ENCODE measurements at regions not wholly inside any gene's neighbourhood (a gene's known extent, or its start where the extent isn't known, plus 50 kb on each side); places are given as distances from the start of the nearest gene placed in this dataset.

DNA sequence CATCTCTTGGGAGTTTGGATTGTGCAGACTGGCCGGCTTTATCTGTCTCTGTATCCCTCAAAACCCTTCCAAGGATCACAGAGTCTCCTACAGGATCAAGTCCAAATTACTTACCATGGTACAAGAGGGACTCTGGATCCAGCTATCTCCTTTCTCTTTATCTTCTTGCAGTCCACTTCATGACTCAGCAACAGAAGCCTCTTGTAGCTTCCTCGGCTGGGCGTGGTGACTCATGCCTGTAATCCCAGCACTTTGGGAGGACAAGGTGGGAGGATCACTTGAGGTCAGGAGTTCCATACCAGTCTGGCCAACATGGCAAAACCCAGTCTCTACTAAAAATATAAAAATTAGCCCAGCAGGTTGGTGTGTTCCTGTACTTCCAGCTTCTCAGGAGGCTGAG lies 189.7 kb downstream of the BCAT1 start:
- no peak overlapping the region for H3K4me3 ChIP-seq (ENCODE audit: low read depth, low read length)
- DNase-seq (ENCODE audit: low read depth) = peak; percentile 38
- TF ChIP-seq, protein P1, sequence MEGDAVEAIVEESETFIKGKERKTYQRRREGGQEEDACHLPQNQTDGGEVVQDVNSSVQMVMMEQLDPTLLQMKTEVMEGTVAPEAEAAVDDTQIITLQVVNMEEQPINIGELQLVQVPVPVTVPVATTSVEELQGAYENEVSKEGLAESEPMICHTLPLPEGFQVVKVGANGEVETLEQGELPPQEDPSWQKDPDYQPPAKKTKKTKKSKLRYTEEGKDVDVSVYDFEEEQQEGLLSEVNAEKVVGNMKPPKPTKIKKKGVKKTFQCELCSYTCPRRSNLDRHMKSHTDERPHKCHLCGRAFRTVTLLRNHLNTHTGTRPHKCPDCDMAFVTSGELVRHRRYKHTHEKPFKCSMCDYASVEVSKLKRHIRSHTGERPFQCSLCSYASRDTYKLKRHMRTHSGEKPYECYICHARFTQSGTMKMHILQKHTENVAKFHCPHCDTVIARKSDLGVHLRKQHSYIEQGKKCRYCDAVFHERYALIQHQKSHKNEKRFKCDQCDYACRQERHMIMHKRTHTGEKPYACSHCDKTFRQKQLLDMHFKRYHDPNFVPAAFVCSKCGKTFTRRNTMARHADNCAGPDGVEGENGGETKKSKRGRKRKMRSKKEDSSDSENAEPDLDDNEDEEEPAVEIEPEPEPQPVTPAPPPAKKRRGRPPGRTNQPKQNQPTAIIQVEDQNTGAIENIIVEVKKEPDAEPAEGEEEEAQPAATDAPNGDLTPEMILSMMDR (IDR thresholded peaks at IDR 0.05; ENCODE audit: insufficient read depth, low read length) = no peak

DNA sequence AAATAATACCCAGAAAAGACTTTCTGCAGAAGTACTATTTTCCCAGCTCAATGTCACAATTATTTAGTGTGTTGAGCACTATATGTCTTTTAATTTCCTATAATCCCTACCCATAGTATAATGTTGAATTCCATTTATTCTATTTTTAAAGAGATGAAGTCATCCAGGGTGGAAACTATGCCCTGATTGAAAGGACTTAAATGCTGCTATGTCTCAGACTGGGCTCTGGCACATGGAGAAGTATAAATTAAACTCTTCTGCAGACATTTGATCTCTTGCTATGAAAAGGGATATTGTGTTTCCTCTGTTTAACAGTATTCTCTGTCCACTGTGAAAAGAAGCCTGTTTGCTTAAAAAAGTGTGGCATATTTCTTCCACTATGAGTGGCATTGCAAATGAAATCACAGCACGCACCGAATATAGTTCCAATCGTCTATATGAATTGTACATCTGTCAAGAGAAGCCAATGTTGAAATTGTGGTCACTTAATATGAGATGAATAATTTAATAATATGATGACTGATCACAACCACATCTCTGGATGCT lies 192.3 kb downstream of the BCAT1 start:
- no peak for DNase-seq (ENCODE audit: low read depth)
- no peak overlapping the region for H3K4me3 ChIP-seq (ENCODE audit: low read depth, low read length)
- TF ChIP-seq, protein P1 (IDR thresholded peaks at IDR 0.05; ENCODE audit: insufficient read depth, low read length) = no peak

DNA sequence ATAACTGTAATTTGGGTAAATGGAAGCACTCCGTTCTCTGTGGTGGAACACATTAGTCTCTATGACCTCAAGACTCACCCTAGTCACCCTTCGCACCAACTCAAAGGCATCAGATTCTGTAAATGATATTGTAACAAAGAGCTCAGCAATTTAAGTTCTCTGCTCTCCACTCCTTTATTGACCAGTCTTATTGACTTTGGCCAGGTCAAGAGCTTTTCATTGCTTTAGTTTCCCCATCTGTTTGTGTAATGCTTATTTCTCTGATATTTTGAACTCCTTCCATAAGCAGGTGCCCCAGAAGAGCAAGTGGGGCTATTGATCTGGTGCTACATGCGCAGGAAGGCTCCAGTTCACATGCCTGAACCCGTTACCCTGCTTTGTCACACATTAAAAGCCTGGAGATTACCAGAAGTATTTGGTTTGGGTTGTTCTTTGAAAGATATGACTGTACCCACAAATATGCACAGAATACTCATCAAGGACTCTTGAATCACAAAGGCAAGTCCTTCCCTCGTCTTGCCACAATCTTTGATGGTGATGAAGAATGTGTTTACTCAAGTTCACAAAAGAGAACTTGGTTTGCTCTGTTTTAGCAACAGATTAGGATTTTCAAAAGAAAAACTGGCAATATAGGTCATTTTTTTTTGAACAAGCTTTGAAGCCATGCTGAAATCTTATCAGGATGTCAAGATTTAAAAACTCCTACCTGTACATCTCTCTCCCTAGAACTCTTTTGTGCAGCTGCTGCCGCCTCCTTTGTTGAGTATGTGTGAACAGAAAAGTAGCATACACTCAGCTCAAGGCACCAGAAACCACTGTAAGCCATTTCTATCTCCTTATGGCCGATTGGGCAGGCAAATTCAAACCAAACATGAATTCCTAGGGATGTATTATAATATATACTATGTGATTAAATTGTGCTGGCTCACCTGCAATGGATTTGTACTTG lies 193.9 kb downstream of the BCAT1 start:
- H3K4me3 ChIP-seq (ENCODE audit: low read depth, low read length) = no peak overlapping the region
- peak; percentile 77 for DNase-seq (ENCODE audit: low read depth)
- TF ChIP-seq, protein P1 (IDR thresholded peaks at IDR 0.05; ENCODE audit: insufficient read depth, low read length) = no peak

DNA sequence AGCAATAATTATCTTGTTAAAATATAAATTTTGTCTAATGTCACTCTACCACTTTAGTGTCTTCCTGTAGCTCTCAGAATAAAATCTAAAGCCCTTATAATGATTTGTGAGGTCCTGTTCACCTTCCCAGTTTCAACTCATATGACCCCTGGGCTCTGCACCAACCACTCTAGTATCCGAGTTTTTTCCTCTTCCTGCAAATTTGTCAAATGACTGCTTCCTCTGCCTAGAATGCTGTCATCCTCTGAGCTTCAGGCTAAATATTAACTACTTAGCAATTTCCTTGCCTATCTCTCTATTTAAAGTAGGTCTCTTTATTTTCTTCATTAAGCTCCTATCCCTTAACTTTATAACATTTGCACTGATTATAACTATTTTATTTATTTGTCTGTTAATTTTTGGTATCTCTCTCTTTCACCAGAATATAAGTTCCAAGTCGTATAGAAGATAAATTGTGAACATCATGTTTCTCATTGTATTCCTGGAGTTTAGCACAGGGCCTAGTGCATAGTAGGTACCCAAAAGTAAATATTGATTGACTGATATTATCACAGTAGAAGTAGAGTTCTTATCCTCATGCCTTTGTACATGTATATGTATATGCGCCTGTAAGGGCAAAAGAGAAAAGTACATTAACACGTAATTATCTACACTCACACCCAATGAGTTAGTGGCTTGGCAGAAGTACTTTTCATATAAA lies 196.0 kb downstream of the BCAT1 start:
- TF ChIP-seq, protein P1 (IDR thresholded peaks at IDR 0.05; ENCODE audit: insufficient read depth, low read length) = no peak
- DNase-seq (ENCODE audit: low read depth) = no peak
- H3K4me3 ChIP-seq (ENCODE audit: low read depth, low read length) = no peak overlapping the region

DNA sequence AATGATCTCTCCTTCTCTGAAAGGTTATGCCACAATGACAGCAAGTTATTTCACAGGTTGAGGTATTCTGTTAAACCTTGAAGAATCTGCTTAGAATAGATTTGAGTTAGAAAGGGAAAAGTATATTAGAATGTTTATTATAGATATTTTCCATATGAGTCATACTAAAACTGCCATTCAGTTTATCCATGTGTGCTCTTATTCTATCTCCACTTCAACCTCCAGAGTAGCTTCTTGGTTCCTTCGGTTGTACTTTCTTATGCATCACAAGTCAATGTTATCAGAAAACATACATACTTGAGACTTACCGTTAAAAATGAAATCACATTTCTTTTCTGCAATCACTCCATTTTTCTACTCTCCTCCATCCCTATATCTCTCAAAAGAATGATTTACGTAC lies 197.7 kb downstream of the BCAT1 start:
- DNase-seq (ENCODE audit: low read depth) = no peak
- H3K4me3 ChIP-seq (ENCODE audit: low read depth, low read length) = no peak overlapping the region

DNA sequence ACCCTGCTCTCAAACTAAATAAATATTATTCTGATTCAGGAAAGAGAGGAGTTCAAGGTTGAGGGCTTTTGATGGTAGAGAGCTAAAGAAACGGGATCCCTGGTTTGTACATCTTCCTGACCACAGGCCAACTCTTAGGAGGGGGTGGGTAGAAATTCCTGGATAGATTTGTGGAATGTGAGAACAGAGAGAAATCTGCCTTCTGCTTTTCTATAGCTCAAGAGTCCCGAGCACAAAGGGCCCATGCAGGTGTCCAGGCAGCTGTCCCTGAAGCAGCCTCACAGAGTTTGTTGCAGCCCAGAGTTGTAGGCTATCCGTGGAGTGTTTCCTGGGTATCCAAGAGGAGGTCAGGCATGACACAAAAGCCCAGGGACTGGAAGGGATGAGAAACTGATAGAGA lies 198.6 kb downstream of the BCAT1 start:
- no peak overlapping the region for H3K4me3 ChIP-seq (ENCODE audit: low read depth, low read length)
- DNase-seq (ENCODE audit: low read depth) = no peak
- TF ChIP-seq, protein P1 (IDR thresholded peaks at IDR 0.05; ENCODE audit: insufficient read depth, low read length) = no peak

More for the DNA sequence above, 197.7 kb downstream of the BCAT1 start:
- TF ChIP-seq, protein P1 (IDR thresholded peaks at IDR 0.05; ENCODE audit: insufficient read depth, low read length) = no peak

All from fibroblast of the aortic adventitia (primary cell).